ENCODE measurements at regions not wholly inside any gene's neighbourhood (a gene's known extent, or its start where the extent isn't known, plus 50 kb on each side); places are given as distances from the start of the nearest gene placed in this dataset.

DNA sequence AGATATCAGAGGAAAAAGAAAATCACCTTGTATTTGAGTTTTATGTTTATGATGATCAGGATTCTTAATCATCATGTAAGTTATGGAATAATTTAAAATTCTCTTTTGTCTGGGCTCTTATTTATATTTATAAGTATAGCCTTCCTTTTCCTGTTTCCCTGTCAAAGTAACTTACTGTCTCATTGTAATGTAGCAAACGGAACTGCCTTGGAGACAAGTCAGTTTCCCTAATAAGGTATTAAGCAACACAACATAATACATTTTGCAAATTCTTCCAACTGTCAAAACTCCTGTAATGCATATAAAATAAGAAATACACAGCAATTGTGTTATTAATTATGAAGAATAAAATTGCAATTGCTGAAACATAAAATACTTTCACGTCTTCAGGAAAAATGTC is 463.2 kb downstream of the MAT2B start:
- no peak overlapping the region for H3K4me3 ChIP-seq
- H3K4me1 ChIP-seq (ENCODE audit: low read depth): peaks cover 12% of the 10 kb centered on the region
- DNase-seq (ENCODE audit: low read depth in 1 of 2, low spot score in 1 of 2): no peak
- TF ChIP-seq, protein P1, sequence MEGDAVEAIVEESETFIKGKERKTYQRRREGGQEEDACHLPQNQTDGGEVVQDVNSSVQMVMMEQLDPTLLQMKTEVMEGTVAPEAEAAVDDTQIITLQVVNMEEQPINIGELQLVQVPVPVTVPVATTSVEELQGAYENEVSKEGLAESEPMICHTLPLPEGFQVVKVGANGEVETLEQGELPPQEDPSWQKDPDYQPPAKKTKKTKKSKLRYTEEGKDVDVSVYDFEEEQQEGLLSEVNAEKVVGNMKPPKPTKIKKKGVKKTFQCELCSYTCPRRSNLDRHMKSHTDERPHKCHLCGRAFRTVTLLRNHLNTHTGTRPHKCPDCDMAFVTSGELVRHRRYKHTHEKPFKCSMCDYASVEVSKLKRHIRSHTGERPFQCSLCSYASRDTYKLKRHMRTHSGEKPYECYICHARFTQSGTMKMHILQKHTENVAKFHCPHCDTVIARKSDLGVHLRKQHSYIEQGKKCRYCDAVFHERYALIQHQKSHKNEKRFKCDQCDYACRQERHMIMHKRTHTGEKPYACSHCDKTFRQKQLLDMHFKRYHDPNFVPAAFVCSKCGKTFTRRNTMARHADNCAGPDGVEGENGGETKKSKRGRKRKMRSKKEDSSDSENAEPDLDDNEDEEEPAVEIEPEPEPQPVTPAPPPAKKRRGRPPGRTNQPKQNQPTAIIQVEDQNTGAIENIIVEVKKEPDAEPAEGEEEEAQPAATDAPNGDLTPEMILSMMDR (IDR thresholded peaks at IDR 0.05; ENCODE audit: low read depth, low read length): no peak
- H3K9me3 ChIP-seq (ENCODE audit: low read depth): no peaks in the 10 kb centered on the region
- H3K36me3 ChIP-seq: no peaks in the 10 kb centered on the region
- H3K27ac ChIP-seq: no peak overlapping the region
- no peaks in the 10 kb centered on the region for H3K27me3 ChIP-seq

DNA sequence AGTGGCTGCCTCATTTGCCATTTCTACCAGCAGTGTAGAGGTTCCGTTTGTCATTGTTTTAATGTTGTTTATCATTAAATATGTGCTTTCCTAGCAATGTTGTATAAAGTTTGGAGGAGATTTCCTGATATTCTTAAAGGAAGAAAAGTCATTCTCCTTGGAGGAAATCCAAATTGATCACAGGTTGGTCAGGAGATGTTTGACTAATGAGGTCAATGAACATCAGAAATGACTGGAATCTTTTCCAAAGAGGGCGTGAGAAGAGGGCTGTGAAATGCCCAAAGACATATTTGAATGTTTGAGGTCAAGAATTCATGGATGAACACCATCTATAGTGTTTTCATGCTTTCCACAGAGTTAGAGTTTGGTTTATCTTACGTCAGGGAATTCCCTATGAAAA is 471.3 kb downstream of the MAT2B start:
- no peaks in the 10 kb centered on the region for H3K36me3 ChIP-seq
- no peaks in the 10 kb centered on the region for H3K4me1 ChIP-seq (ENCODE audit: low read depth)
- H3K9me3 ChIP-seq (ENCODE audit: low read depth): no peaks in the 10 kb centered on the region
- no peak overlapping the region for H3K4me3 ChIP-seq
- DNase-seq (ENCODE audit: low read depth in 1 of 2, low spot score in 1 of 2): no peak
- no peaks in the 10 kb centered on the region for H3K27me3 ChIP-seq
- H3K27ac ChIP-seq: no peak overlapping the region
- TF ChIP-seq, protein P1 (IDR thresholded peaks at IDR 0.05; ENCODE audit: low read depth, low read length): no peak

DNA sequence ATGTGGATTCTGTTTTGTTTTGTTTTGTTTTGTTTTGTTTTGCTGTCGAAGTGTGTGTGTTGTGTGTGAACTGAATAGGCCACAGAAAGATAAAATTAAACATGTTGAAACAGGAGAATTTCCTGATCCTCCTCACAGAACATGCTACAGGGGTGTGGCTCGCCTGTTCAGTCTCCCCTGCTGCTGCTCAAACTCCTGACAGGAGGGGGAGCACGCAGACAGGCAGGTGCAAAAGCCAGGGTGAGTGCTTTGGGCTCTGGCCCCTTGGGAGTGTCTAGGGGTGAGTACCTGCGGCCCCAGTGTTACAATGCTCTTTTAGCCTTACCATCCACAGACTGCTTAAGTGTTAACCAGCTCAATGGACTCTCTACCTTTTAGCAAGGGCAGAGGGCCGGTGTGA is 473.5 kb downstream of the MAT2B start:
- no peaks in the 10 kb centered on the region for H3K27me3 ChIP-seq
- peak in 1 of 2 donors; percentile 12 for DNase-seq (ENCODE audit: low read depth in 1 of 2, low spot score in 1 of 2)
- no peaks in the 10 kb centered on the region for H3K36me3 ChIP-seq
- no peaks in the 10 kb centered on the region for H3K9me3 ChIP-seq (ENCODE audit: low read depth)
- TF ChIP-seq, protein P1 (IDR thresholded peaks at IDR 0.05; ENCODE audit: low read depth, low read length): no peak
- no peak overlapping the region for H3K4me3 ChIP-seq
- no peak overlapping the region for H3K27ac ChIP-seq
- H3K4me1 ChIP-seq (ENCODE audit: low read depth): peaks cover 6% of the 10 kb centered on the region

DNA sequence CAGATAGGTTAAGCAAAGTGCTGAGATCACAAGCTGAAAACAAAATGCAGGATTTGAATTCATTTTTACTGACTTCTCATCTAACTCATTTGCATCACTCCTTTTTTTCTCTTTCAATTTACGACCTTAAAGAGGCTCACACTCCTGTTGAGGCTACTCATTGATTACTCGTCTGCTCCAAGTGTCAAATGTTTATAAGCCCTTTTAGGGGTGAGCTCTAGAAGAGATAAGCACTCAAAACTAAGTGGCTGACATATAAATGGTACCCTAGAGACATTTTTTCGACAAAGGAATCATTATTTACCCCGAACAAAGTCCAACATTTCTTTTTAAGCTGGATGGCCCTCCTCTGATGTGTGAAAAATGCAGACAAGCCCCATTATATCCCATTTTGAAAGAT is 483.1 kb downstream of the MAT2B start:
- H3K36me3 ChIP-seq: no peaks in the 10 kb centered on the region

DNA sequence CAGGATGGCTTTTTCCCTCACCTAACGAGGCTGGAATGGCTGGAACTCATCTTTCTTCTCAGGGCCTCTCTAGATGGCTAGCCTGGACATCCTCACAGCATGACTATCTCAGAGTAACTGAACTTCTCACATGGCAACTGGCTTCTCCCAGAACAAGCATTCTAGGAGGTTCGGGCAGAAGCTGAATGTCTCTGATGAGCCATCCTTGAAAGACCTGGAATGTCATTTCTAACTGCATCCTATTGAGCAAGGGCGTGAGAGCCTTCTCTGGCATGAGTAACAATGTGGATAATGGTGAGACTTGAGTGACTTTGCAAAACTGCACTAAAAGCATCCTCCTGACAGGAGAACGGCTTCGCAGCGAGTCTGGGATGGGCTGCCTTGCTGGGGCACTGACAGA is 487.7 kb downstream of the MAT2B start:
- H3K4me1 ChIP-seq (ENCODE audit: low read depth): peaks cover 12% of the 10 kb centered on the region
- no peak for DNase-seq (ENCODE audit: low read depth in 1 of 2, low spot score in 1 of 2)
- no peak overlapping the region for H3K4me3 ChIP-seq
- no peaks in the 10 kb centered on the region for H3K36me3 ChIP-seq
- H3K27ac ChIP-seq: peak overlapping the region; percentile 42
- TF ChIP-seq, protein P1 (IDR thresholded peaks at IDR 0.05; ENCODE audit: low read depth, low read length): no peak
- no peaks in the 10 kb centered on the region for H3K9me3 ChIP-seq (ENCODE audit: low read depth)
- no peaks in the 10 kb centered on the region for H3K27me3 ChIP-seq

More for the DNA sequence above, 483.1 kb downstream of the MAT2B start:
- Histone ChIP-seq H3K9me3 (ENCODE audit: low read depth) (no peaks in the 10 kb centered on the region), H3K4me3 (no peak overlapping the region), H3K4me1 (ENCODE audit: low read depth) (peaks cover 15% of the 10 kb centered on the region), H3K27ac (no peak overlapping the region), H3K27me3 (no peaks in the 10 kb centered on the region)
- no peak for DNase-seq (ENCODE audit: low read depth in 1 of 2, low spot score in 1 of 2)
- TF ChIP-seq, protein P1 (IDR thresholded peaks at IDR 0.05; ENCODE audit: low read depth, low read length): no peak

DNA sequence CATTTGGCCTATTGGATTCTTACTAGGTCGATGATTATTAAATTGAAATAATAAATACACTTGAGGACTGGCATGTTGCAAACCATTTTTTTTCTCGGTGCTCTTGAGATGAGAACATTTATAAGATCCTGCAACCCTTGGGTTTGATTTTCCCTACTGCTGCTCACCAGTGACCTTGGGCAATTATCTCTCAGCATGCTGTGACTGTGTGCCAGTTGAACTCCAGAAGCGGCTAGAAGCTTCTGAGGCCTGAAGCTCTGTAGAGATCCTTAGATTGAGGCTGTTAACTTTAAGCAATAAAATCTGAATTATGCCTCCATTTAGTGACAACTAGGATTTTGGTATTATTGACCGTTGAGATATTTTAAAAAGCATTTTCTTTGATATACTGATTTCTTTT is 489.8 kb downstream of the MAT2B start:
- Histone ChIP-seq H3K27ac (no peak overlapping the region), H3K36me3 (no peaks in the 10 kb centered on the region), H3K9me3 (ENCODE audit: low read depth) (no peaks in the 10 kb centered on the region), H3K4me3 (no peak overlapping the region), H3K4me1 (ENCODE audit: low read depth) (peaks cover 27% of the 10 kb centered on the region), H3K27me3 (no peaks in the 10 kb centered on the region)
- TF ChIP-seq, protein P1 (IDR thresholded peaks at IDR 0.05; ENCODE audit: low read depth, low read length): no peak
- DNase-seq (ENCODE audit: low read depth in 1 of 2, low spot score in 1 of 2): no peak

Data from cardiac muscle cell (in vitro differentiated cells and primary cell).